Naive thymus-derived CD4-positive, alpha-beta T cell (primary cell): ENCODE measurements at regions not wholly inside any gene's neighbourhood (a gene's known extent, or its start where the extent isn't known, plus 50 kb on each side); places are given as distances from the start of the nearest gene placed in this dataset.

Source experiments
- ATAC-seq: fragments of 150-1000 bp; cut with Tn5 transposase; 2 replicates; pipeline ENCODE4 v1.10.0; 2021; ENCODE audit warnings: mild to moderate bottlenecking, moderate library complexity
- CTCF ChIA-PET: fragments of 350-600 bp; sonication (Branson Sonifier 250); formaldehyde crosslinking; loops from one replicate; lab custom pipeline; 2021; ENCODE audit warnings: antibody characterized with exemption; lab: Charles Lee
- POLR2A ChIA-PET: fragments of 350-600 bp; sonication (Branson Sonifier 250); formaldehyde crosslinking; loops from one replicate; lab custom pipeline; 2021; ENCODE audit warnings: antibody characterized with exemption, inconsistent platforms; lab: Charles Lee
- DNase-seq, 9 donors: peaks; one replicate each; pipeline versions ENCODE4 v3.0.0 to v3.0.0-alpha.2; 2020 to 2022; ENCODE audit warnings: mixed read lengths in 1 of 9
- H3K27ac ChIP-seq: one replicate; pipeline ENCODE4 v1.7.0; 2013; ENCODE audit warnings: mild to moderate bottlenecking, low read depth, low read length, moderate library complexity
- H3K27me3 ChIP-seq, 2 donors: one replicate each; pipeline ENCODE4 v1.7.0; 2013; ENCODE audit warnings: low read length in 2 of 2, mild to moderate bottlenecking in 2 of 2, moderate library complexity in 2 of 2; ENCODE audit not compliant: control insufficient read depth in 2 of 2, insufficient read depth in 2 of 2
- H3K36me3 ChIP-seq, 3 experiments: 1 replicate in 2 of 3; 2 replicates in 1 of 3; pipeline ENCODE4 v1.7.0; 2013; ENCODE audit warnings: low read length in 3 of 3, mild to moderate bottlenecking in 3 of 3, moderate library complexity in 1 of 3; ENCODE audit not compliant: insufficient read depth in 3 of 3, control insufficient read depth in 2 of 3
- H3K4me1 ChIP-seq, 2 donors: one replicate each; pipeline ENCODE4 v1.7.0; 2013; ENCODE audit warnings: low read length in 2 of 2, mild to moderate bottlenecking in 2 of 2, moderate library complexity in 1 of 2; ENCODE audit not compliant: control insufficient read depth in 2 of 2, insufficient read depth in 2 of 2
- H3K4me3 ChIP-seq: 2 replicates; pipeline ENCODE4 v1.7.0; 2013; ENCODE audit warnings: mild to moderate bottlenecking, low read length
- H3K9me3 ChIP-seq, 3 experiments: 1 replicate in 2 of 3; 2 replicates in 1 of 3; pipeline ENCODE4 v1.7.0; 2013; ENCODE audit warnings: low read length in 3 of 3; ENCODE audit not compliant: control insufficient read depth in 2 of 3
- H3K27ac Mint-ChIP-seq, 9 donors: one replicate each; pipeline ENCODE4 v1.8.0; 2020 to 2022; ENCODE audit warnings: mixed read lengths in 9 of 9, mild to moderate bottlenecking in 8 of 9, moderate library complexity in 5 of 9, inconsistent platforms in 2 of 9
- H3K27me3 Mint-ChIP-seq, 5 donors: one replicate each; pipeline ENCODE4 v1.8.0; 2021 to 2022; ENCODE audit warnings: mixed read lengths in 5 of 5, mild to moderate bottlenecking in 1 of 5
- H3K36me3 Mint-ChIP-seq, 5 donors: one replicate each; pipeline ENCODE4 v1.8.0; 2020 to 2022; ENCODE audit warnings: mixed read lengths in 5 of 5, mild to moderate bottlenecking in 3 of 5, inconsistent platforms in 1 of 5
- H3K4me1 Mint-ChIP-seq, 7 donors: one replicate each; pipeline ENCODE4 v1.8.0; 2020 to 2022; ENCODE audit warnings: mixed read lengths in 7 of 7, mild to moderate bottlenecking in 3 of 7, inconsistent platforms in 1 of 7
- H3K4me3 Mint-ChIP-seq, 10 donors: one replicate each; pipeline ENCODE4 v1.8.0; 2020 to 2022; ENCODE audit warnings: mild to moderate bottlenecking in 10 of 10, mixed read lengths in 10 of 10, moderate library complexity in 6 of 10, inconsistent platforms in 2 of 10
- H3K9me3 Mint-ChIP-seq, 11 donors: one replicate each; pipeline ENCODE4 v1.8.0; 2020 to 2022; ENCODE audit warnings: mixed read lengths in 11 of 11, mild to moderate bottlenecking in 4 of 11, inconsistent platforms in 1 of 11, moderate library complexity in 1 of 11
- intact Hi-C, 2 donors: fragments of 100-400 bp; cut with micrococcal nuclease; formaldehyde crosslinking; loops; one replicate each; pipeline ENCODE4 v1.15.1; 2023

GRCh38 chr4:177117256-177117655, 192.4 kb upstream of the NEIL3 start:
- Histone ChIP-seq H3K4me1 (no peaks in the 10 kb centered on the region), H3K36me3 (no peaks in the 10 kb centered on the region), H3K27ac (no peak overlapping the region), H3K4me3 (no peak overlapping the region), H3K27me3 (no peaks in the 10 kb centered on the region), H3K9me3 (no peaks in the 10 kb centered on the region)
- ATAC-seq = no peak
- peaks cover 0 to 25% (median 9%) of the 10 kb centered on the region in 11 donors for H3K9me3 Mint-ChIP-seq
- H3K27ac Mint-ChIP-seq = no peak overlapping the region
- H3K4me1 Mint-ChIP-seq = no peaks in the 10 kb centered on the region
- intact Hi-C loops = no loop called here
- H3K27me3 Mint-ChIP-seq = peaks cover 0 to 5% (median 0%) of the 10 kb centered on the region in 5 donors
- peaks cover 0 to 5% (median 0%) of the 10 kb centered on the region in 5 donors for H3K36me3 Mint-ChIP-seq
- no peak overlapping the region for H3K4me3 Mint-ChIP-seq
- ChIA-PET CTCF (no interaction called here), POLR2A (no interaction called here)
- no peak for DNase-seq

GRCh38 chr4:177118596-177118995, 191.1 kb upstream of the NEIL3 start:
- Histone ChIP-seq H3K4me3 (no peak overlapping the region), H3K36me3 (no peaks in the 10 kb centered on the region), H3K27ac (no peak overlapping the region), H3K4me1 (no peaks in the 10 kb centered on the region), H3K27me3 (no peaks in the 10 kb centered on the region), H3K9me3 (no peaks in the 10 kb centered on the region)
- ChIA-PET POLR2A (no interaction called here), CTCF (no interaction called here)
- DNase-seq (no peak), ATAC-seq (no peak)
- Mint-ChIP-seq H3K9me3 (peaks cover 0 to 18% (median 7%) of the 10 kb centered on the region in 11 donors), H3K36me3 (peaks cover 0 to 5% (median 0%) of the 10 kb centered on the region in 5 donors), H3K27ac (no peak overlapping the region), H3K27me3 (peaks cover 0 to 5% (median 0%) of the 10 kb centered on the region in 5 donors), H3K4me1 (no peaks in the 10 kb centered on the region), H3K4me3 (no peak overlapping the region)
- intact Hi-C loops = no loop called here

GRCh38 chr4:177119021-177119471, 190.6 kb upstream of the NEIL3 start:
- H3K36me3 ChIP-seq = no peaks in the 10 kb centered on the region
- H3K4me3 Mint-ChIP-seq = no peak overlapping the region
- H3K27ac Mint-ChIP-seq = no peak overlapping the region
- H3K27me3 Mint-ChIP-seq = peaks cover 0 to 5% (median 0%) of the 10 kb centered on the region in 5 donors
- no peaks in the 10 kb centered on the region for H3K4me1 Mint-ChIP-seq
- ATAC-seq = no peak
- DNase-seq = no peak
- peaks cover 0 to 5% (median 0%) of the 10 kb centered on the region in 5 donors for H3K36me3 Mint-ChIP-seq
- no peak overlapping the region for H3K4me3 ChIP-seq
- H3K27me3 ChIP-seq = no peaks in the 10 kb centered on the region
- no peak overlapping the region for H3K27ac ChIP-seq
- H3K9me3 Mint-ChIP-seq = peaks cover 0 to 18% (median 7%) of the 10 kb centered on the region in 11 donors
- H3K9me3 ChIP-seq = no peaks in the 10 kb centered on the region
- ChIA-PET POLR2A (no interaction called here), CTCF (no interaction called here)
- intact Hi-C loops = no loop called here
- H3K4me1 ChIP-seq = no peaks in the 10 kb centered on the region

GRCh38 chr4:177119691-177120090, 190.0 kb upstream of the NEIL3 start:
- ChIA-PET CTCF (no interaction called here), POLR2A (no interaction called here)
- no peaks in the 10 kb centered on the region for H3K4me1 ChIP-seq
- Mint-ChIP-seq H3K27me3 (peaks cover 0 to 5% (median 0%) of the 10 kb centered on the region in 5 donors), H3K4me1 (no peaks in the 10 kb centered on the region), H3K9me3 (peaks cover 0 to 18% (median 7%) of the 10 kb centered on the region in 11 donors), H3K36me3 (peaks cover 0 to 5% (median 0%) of the 10 kb centered on the region in 5 donors), H3K27ac (no peak overlapping the region), H3K4me3 (no peak overlapping the region)
- DNase-seq (no peak), ATAC-seq (no peak)
- no peak overlapping the region for H3K27ac ChIP-seq
- no peaks in the 10 kb centered on the region for H3K9me3 ChIP-seq
- intact Hi-C loops = no loop called here
- no peaks in the 10 kb centered on the region for H3K27me3 ChIP-seq
- H3K4me3 ChIP-seq = no peak overlapping the region
- H3K36me3 ChIP-seq = no peaks in the 10 kb centered on the region

GRCh38 chr4:177123811-177124210, 185.9 kb upstream of the NEIL3 start:
- DNase-seq = no peak
- ChIA-PET POLR2A (no interaction called here), CTCF (no interaction called here)

GRCh38 chr4:177124349-177125064, 185.2 kb upstream of the NEIL3 start:
- Mint-ChIP-seq H3K4me1 (no peaks in the 10 kb centered on the region), H3K9me3 (peaks cover 7 to 28% (median 13%) of the 10 kb centered on the region in 11 donors), H3K27me3 (no peaks in the 10 kb centered on the region), H3K4me3 (no peak overlapping the region), H3K27ac (no peak overlapping the region), H3K36me3 (peaks cover 0 to 9% (median 0%) of the 10 kb centered on the region in 5 donors)
- Histone ChIP-seq H3K4me3 (no peak overlapping the region), H3K36me3 (no peaks in the 10 kb centered on the region), H3K4me1 (no peaks in the 10 kb centered on the region), H3K9me3 (no peaks in the 10 kb centered on the region), H3K27ac (no peak overlapping the region), H3K27me3 (no peaks in the 10 kb centered on the region)
- POLR2A ChIA-PET = no interaction called here
- CTCF ChIA-PET = no interaction called here
- DNase-seq (no peak), ATAC-seq (no peak)
- intact Hi-C loops = no loop called here

More at GRCh38 chr4:177123811-177124210, 185.9 kb upstream of the NEIL3 start:
- H3K4me3 ChIP-seq = no peak overlapping the region
- Mint-ChIP-seq H3K27ac (no peak overlapping the region), H3K4me1 (no peaks in the 10 kb centered on the region), H3K9me3 (peaks cover 4 to 25% (median 8%) of the 10 kb centered on the region in 11 donors), H3K4me3 (no peak overlapping the region), H3K36me3 (peaks cover 0 to 5% (median 0%) of the 10 kb centered on the region in 5 donors), H3K27me3 (no peaks in the 10 kb centered on the region)
- ATAC-seq = no peak
- H3K4me1 ChIP-seq = no peaks in the 10 kb centered on the region
- H3K9me3 ChIP-seq = no peaks in the 10 kb centered on the region
- intact Hi-C loops = no loop called here
- H3K36me3 ChIP-seq = no peaks in the 10 kb centered on the region
- H3K27me3 ChIP-seq = no peaks in the 10 kb centered on the region
- no peak overlapping the region for H3K27ac ChIP-seq

GRCh38 chr4:177125656-177126055, 184.0 kb upstream of the NEIL3 start:
- H3K27ac ChIP-seq = no peak overlapping the region
- Mint-ChIP-seq H3K4me1 (no peaks in the 10 kb centered on the region), H3K27me3 (no peaks in the 10 kb centered on the region), H3K36me3 (peaks cover 0 to 9% (median 0%) of the 10 kb centered on the region in 5 donors), H3K4me3 (no peak overlapping the region), H3K27ac (no peak overlapping the region), H3K9me3 (peaks cover 7 to 27% (median 16%) of the 10 kb centered on the region in 11 donors)
- H3K4me3 ChIP-seq = no peak overlapping the region
- intact Hi-C loops = no loop called here
- no peak for ATAC-seq
- DNase-seq = no peak
- ChIA-PET CTCF (interaction anchor here (0.6 kb wide), 1 partner anchor 12 kb away, joined by 4 read pairs; no protein-coding TSS in a partner anchor), POLR2A (no interaction called here)
- no peaks in the 10 kb centered on the region for H3K9me3 ChIP-seq
- no peaks in the 10 kb centered on the region for H3K27me3 ChIP-seq
- H3K36me3 ChIP-seq = no peaks in the 10 kb centered on the region
- no peaks in the 10 kb centered on the region for H3K4me1 ChIP-seq
